ENCODE measurements at regions not wholly inside any gene's neighbourhood (a gene's known extent, or its start where the extent isn't known, plus 50 kb on each side); places are given as distances from the start of the nearest gene placed in this dataset.
"Not testable (repeated sequence)": the region's sequence is repeated elsewhere in the genome, so short reads cannot be mapped to it uniquely, and the experiment has no call there.

DNA sequence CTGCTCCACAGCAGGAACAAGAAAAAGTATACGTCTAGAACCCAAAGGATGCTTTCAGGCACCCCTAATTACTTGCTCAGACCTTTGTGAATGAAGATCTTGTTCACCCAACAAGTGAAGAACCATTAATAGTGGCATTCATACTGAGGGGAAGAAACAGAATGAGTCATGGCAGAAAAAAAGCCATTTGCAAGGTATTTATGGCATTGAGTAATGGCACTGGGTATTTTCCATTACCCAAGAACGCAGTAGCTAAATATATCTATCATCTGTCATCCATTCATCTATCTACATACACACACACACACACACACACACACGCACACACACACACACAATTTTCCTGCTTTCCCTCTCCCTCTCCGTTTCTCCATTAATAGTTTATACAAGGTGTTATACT lies 56.4 kb upstream of the XIRP2 start:
- DNase-seq (ENCODE audit: low read depth): no peak

DNA sequence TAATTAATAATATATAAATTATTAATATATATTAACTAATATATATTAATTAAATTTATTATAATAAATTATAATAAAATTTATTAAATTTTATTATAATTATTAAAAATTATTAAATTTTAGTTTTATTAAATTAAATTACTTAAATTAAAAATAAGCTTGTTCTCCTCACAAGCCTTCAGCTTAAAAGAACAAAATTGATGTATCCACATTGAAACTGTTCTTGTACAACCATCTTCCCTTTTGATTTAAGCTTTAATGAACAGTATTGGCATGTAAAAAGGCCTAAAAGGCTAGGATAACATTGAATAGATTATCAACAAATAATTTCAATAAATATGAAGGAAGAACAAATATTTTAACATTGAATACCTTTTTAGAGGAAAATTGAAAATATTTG lies 62.4 kb upstream of the XIRP2 start:
- DNase-seq (ENCODE audit: low read depth): no peak

DNA sequence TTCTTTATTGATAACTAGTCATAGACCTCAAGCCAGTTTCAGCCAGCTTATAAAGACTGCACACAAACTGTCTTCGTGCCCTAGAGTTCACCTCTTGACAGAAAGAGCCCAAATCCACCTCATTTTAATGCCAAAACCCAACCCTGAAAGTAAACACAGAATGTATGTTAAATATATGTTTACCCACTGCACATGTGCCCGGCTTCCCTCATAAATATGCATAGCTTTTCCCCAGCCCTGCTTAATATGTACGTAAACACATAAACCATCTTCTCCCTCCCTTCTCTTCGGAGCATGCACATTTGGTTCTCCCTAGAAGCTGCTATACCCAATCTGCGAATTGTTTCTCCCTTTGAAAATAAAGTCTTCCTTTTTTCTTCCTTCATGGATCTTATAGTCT lies 73.9 kb upstream of the XIRP2 start:
- DNase-seq (ENCODE audit: low read depth): no peak

DNA sequence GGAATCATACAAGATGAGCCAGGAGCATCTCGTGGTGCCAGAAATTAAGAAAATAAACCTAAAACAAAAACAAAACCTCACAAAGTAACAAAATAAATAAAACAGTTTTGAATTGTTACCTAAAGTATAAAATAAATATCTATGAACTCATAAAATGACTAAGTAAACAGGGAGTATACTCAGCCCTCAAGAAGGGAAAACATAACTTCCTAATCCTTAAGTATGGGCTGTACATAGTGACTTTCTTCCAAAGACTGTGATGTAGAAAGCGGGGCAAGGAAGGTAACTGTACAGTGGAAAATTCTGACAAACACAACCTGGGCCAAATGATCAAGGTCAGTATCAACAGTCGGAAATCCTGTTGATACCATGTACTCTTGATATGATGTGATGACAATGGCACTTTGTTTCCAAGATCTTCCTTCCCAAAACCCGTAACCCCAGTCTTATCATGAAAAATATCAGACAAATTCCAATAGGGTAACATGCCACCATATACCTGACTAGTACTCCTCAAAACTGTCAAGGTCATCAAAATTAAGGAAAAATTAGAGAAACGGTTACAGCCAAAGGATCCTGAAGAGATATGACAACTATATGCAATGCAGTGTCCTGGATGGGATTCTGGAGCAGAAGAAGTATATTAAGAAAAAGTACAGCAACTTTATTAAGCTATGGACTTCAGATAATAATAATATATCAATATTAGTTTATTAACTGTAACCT lies 76.0 kb upstream of the XIRP2 start:
- no peak for DNase-seq (ENCODE audit: low read depth)

DNA sequence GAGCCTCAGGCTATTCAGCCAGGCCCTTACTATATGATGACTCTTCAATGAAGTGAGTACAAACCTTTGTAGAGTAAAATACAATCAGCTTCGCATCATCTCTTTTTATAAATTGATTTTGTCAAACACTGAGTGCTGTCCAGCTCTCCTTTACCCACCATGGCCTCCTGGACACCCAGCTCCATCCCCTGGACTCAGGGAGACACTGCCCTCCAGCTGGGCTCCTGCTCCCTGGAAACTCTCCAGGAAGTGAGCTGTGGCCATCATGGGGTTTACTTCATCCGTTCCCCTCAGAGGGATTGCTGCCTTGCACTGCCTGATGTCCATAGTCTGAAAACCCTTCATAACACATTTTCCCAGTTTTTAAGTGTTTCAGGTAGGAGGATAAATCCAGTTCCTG lies 82.5 kb upstream of the XIRP2 start:
- DNase-seq (ENCODE audit: low read depth): no peak

DNA sequence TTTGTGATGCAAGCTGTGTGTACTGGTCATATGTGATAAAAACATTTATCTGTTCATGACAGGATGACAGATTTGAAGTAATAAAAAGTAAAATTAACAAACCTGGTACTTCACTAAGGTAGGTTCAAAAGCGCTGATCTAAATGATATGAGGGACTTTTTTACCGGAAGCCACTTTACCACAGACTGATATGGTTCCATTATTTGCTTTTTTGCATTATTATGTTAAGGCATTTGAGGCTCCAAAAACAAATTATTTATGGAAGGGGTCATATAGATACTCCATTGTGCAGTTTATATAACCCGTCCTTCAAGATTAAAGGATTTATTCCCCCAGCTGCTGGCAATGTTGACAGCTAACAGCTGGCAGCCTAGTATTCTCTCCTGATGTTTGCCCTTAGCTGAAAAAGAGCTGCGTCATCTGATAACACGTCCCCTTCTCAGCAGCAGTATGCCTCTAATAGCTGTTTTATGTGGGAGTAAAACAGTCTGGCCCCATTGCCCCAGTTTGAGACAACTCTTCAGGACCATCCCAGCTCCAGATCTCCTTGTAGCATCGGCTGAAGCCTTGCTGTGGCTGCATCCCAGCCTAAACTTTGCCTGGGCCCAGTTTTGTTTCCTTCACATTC lies 84.8 kb upstream of the XIRP2 start:
- no peak for DNase-seq (ENCODE audit: low read depth)

DNA sequence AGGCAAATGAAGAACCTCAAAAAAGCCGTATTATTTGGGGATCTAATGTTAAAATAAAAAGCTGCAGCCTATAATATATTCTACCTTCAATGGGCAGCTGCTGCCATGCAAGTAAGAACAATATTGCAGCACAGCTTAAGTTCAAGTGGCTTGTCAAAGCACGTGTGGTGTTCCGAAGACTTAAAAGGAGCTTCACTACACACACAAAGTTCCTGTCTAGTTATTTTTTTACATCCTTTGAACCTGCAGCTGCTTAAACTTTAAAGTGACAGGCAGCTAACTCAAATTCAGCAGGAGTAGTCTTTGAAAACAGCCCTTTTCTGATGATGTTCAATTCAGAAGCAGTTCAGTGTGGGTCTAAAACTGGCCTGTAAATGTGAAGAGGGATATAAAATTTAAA lies 85.8 kb upstream of the XIRP2 start:
- no peak for DNase-seq (ENCODE audit: low read depth)

DNA sequence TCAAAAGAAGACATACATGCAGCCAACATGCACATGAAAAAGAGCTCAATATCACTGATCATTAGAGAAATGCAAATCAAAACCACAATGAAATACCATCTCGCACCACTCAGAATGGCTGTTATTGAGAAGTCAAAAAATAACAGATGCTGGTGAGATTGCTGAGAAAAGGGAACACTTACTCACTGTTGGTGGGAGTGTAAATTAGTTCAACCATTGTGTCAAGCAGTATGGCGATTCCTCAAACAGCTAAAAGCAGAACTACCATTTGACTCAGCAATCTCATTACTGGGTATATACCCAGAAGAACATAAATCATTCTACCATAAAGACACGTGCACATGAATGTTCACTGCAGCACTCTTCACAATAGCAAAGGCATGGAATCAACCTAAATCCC lies 95.5 kb upstream of the XIRP2 start:
- DNase-seq (ENCODE audit: low read depth): no peak

DNA sequence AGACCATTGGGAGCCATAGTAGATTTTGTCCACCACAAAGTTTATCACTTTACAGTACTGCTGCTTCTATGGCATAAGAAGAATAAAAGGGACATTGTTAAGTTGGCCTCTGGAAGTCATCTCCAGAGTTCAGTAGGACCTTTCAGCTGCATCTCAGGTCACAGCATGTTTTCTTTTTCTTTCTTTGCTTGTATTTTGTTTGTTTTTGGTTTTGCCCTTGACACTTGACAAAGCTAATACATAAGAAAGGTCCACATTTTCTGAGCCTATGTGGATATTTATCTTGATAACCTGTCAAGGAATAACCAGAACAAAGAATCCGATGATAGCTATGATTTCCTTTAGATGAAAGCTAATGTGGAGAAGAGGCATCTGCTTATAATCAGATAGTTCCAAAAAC lies 101.6 kb upstream of the XIRP2 start:
- no peak for DNase-seq (ENCODE audit: low read depth)

DNA sequence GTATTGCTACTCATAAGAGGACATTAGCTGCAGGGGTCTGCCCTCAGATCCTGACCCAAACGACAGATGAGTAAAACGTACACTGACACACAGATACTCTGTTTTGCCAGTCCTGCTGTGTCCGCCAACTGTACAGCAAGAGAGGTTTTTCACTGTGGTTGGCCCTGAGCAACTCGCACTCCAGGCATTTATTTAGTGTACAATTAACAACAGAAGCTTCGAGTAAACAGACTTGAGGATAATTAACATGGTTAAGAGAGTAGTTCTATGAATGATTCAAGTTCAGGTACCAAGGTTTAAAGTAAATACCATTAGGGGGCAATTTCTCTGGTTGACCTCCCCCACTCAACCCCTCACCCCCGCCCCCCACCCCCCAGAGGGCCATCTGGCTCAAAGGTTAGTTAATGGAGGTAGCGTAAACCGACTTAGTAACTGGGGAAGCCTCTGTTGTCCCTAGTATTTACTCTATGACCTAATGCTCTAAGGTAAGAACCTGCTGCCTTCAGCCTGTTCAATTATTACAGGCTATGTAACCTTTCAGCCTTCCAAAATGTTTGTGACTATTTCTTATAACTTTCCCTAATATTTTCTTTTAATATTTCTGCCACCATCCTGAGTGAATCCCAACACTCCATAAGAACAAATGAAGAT lies 103.9 kb upstream of the XIRP2 start:
- DNase-seq (ENCODE audit: low read depth): no peak

DNA sequence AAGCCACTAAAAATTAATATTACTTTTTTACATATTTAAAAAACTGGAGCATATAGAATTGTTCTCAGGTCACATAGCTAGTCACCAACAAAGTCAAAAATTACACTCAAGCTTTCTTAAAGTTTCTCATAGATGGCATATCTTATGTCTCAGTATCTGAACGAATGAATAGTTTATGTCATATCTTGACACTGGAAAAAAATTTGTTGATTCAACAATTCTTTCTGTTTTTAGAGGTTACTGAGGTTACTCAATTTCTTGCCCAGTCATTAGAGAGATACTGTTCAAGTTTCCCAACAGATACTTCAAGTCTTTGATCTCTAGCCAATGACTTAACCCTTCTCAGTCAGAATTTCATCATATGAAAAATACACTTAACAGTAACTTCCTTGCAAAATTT lies 113.1 kb upstream of the XIRP2 start:
- no peak for DNase-seq (ENCODE audit: low read depth)

DNA sequence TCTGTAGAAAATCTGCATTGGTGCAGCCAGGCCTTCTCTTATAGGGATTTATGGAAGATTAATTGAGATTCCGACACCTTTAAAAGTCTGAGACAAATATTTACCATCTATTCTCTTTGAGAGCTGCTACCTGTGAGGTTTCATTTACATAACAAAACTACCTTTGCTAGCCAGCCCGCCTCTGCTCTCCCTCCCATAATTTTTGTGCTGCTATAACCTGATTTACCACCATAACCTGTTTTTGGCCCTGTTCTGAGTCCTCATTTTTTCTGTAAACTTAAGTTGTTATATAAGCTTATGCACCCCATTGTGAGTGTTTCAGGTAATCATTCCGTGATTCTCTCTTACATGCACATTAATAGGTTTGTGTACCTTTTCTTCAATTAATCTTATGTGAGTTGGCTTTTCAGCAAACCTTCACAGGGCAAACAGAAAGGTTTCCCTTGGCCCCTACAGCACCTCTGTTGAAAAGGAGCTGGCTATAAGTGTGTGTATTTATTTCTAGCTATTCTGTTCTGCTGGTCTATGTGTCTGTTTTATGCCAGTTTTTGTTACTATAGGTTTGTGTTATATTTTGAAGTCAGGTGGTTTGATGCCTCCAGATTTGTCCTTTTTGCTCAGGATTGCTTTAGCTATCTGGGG lies 114.9 kb upstream of the XIRP2 start:
- DNase-seq (ENCODE audit: low read depth): no peak

DNA sequence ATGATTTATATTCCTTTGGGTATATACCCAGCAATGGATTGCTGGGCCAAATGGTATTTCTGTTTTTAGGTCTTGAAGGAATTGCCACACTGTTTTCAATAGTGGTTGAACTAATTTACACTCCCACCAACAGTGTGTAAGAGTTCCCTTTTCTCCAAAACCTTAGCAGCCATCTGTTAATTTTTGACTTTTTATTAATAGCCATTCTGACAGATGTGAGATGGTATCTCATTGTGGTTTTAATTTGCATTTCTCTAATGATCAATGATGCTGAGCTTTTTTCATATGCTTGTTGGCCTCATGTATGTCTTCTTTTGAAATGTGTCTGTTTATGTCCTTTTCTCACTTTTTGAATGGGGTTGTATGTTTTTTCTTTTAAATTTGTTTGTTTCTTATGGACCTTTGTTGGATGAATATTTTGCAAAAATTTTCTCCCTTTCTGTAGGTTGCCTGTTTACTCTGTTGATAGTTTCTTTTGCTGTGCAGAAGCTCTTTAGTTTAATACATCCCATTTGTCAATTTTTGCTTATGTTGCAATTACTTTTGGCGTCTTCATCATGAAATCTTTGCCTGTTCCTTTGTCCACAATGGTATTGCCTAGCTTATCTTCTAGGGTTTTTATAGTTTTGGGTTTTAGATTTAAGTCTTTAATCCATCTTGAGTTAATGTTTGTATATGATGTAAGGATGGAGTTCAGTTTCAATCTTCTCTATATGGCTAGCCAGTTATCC lies 119.7 kb upstream of the XIRP2 start:
- no peak for DNase-seq (ENCODE audit: low read depth)

DNA sequence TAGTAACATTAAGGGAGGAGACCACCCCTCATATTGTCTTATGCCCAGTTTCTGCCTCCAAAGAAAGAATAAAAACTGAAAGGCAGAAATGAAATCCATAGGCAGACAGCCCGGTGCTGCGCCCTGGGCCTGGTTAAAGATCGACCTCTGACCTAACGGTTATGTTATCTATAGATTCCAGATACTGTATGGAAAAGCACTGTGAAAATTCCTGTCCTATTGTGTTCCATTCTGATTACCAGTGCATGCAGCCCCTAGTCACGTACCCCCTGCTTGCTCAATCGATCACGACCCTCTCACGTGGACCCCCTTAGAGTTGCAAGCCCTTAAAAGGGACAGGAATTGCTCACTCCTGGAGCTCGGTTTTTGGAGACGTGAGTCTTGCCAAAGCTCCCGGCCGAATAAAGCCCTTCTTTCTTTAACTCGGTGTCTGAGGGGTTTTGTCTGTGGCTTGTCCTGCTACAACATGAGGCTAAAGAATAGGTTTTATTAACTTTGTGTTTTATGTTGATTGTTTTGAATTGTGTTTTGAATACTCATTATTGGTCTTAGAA lies 121.4 kb upstream of the XIRP2 start:
- not testable (repeated sequence) for DNase-seq (ENCODE audit: low read depth)

DNA sequence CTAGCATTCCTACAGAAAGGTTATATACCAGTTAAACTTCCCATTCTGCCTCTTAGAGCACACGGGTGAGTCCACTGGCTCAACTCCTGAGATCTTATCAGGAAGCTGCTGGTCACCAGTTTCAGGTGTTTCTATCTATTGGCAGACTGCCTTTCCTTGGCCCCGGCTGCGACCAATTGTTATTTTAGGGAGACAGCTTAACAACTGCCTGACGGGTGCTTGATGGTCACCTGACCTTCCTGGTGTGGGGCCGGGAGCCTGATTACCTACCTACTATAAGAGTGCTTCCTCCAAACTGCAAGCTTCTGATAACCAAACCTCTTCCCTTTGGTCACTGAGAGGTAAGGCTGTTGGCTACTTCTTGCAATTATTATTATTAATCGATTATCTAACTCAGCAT lies 122.1 kb upstream of the XIRP2 start:
- DNase-seq (ENCODE audit: low read depth): no peak

DNA sequence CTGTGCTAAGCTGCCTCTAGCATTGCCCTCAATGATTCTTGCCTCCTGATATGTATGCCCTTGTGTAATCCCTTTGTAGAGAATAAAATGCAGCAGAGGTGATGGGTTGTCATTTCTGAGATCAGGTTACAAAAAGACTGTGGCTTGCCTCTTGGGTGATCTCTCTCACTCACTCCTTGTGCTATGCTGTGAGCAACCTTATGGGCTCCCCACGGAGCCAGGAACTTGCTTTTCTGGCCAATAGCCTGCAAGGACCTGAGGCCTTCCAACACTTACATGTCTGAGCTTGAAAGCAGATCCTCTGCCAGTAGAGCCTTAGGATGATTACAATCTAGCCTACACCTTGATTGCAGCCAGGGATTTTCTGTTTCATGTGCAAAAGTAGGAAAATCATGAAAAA lies 123.1 kb upstream of the XIRP2 start:
- no peak for DNase-seq (ENCODE audit: low read depth)

DNA sequence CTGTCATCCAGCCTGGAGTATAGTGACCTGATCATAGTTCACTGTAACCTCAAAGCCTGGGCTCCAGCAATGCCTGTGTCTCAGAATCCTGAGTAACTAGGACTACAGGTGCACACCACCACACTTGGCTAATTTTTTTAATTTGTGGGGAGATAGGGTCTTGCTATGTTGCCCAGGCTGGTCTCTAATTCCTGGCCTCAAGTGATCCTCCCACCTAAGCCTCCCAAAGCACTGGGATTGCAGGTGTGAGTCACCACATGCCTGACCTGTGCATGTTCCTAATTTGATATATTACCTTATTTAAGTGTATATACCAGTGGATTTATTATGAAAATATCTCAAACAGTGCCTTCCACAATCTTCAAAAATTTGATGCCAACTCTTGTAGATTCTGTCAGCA lies 123.6 kb upstream of the XIRP2 start:
- no peak for DNase-seq (ENCODE audit: low read depth)

DNA sequence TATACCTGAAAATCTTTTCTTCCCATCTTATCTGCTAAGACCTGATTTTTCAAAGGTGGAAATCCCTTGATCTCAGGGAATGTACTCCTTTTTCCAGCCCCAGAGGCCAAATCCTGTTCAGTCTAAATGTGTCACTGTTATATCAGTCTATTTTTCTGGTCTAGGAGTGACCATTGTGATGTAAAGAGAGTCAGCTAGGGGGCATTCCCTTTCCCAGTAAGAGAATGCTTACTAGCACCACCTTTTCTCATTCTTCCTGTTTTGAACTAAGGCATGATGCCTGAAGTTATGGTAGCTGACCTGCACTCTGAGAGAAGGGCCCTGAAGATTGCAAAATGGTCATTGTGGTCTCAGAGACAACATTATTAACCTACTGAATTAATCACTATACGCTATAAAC lies 124.1 kb upstream of the XIRP2 start:
- no peak for DNase-seq (ENCODE audit: low read depth)

DNA sequence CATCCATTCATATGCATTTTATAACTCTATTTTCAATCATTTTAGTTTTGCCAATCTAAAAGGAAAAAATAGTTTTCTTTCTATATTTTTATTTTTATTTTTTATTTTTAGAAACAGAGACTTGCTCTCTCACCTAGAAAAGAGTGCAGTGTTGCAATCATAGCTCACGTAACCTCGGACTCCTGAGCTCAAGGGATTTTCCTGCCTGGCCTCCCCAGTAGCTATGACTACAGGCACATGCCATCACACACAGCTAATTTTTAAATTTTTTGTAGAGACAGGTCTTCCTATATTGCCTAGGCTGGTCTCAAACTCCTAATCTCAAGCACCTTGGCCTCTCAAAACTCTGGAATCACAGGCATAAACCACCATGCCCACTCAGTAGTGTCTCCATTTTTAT lies 125.5 kb upstream of the XIRP2 start:
- DNase-seq (ENCODE audit: low read depth): no peak

DNA sequence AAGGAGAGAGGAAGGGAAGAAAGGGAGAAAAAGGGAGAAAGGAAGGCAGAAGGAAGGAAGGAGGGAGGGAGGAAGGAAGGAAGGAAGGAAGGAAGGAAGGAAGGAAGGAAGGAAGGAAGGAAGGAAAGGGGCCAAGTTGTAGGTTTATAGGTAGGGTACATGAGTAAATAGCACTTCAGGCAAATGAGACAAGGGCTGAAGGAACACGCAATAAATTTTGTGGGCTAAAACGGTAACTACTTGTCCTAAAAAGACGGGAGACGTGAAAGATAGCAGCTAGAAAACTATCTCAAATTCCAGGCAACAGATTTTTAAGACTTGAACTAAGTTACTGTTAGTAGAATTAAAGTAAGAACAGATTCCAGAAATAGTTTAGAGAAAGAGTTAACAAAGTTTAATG lies 129.3 kb upstream of the XIRP2 start:
- DNase-seq (ENCODE audit: low read depth): no peak

DNA sequence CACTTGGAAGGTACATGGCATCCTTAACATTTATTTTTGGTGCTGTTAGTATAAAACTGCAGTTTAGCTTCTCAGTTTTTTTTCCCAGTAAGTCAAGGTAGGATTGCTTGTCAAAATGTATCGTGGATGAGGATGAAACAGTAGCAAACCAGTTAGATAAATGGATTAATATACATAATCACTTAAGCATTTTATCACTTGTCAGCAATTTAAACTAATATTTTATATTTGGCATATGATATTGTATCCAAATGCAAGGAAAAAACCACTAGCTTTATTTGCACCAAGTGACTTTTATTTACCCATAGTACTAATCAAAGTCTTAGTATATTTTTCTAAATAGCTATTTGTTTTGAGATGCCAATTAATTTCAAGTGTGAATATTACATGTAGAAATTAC lies 137.7 kb upstream of the XIRP2 start:
- DNase-seq (ENCODE audit: low read depth): no peak

DNA sequence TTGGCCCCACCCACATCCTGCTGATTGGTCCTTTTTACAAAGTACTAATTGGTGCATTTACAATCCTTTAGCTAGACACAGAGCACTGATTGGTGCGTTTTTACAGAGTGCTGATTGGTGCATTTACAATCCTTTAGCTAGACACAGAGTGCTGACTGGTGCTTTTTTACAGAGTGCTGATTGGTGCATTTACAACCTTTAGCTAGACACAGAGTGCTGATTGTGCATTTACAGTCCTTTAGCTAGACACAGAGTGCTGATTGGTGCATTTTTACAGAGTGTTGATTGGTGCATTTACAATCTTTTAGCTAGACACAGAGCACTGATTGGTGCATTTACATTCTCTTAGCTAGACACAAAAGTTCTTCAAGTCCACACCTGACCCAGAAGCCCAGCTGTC lies 144.2 kb upstream of the XIRP2 start:
- not testable (repeated sequence) for DNase-seq (ENCODE audit: low read depth)

All from fibroblast of the conjunctiva (primary cell).